ENCODE measurements at regions not wholly inside any gene's neighbourhood (a gene's known extent, or its start where the extent isn't known, plus 50 kb on each side); places are given as distances from the start of the nearest gene placed in this dataset.
"Not testable (repeated sequence)": the region's sequence is repeated elsewhere in the genome, so short reads cannot be mapped to it uniquely, and the experiment has no call there.

GRCh38 chrX:104459796-104460195 lies 106.2 kb upstream of the IL1RAPL2 start:
- H3K4me2 ChIP-seq, result no peak overlapping the region
- TF ChIP-seq, protein P1, sequence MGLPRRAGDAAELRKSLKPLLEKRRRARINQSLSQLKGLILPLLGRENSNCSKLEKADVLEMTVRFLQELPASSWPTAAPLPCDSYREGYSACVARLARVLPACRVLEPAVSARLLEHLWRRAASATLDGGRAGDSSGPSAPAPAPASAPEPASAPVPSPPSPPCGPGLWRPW (IDR thresholded peaks at IDR 0.05), result no peak
- TF ChIP-seq GATA3 (IDR thresholded peaks at IDR 0.05; ENCODE audit: borderline replicate concordance) (no peak), EHF (CRISPR knock-in tag; IDR thresholded peaks at IDR 0.05) (no peak), HOXB13 (CRISPR knock-in tag; IDR thresholded peaks at IDR 0.05; ENCODE audit: low read depth) (no peak), NPAS2 (CRISPR knock-in tag; IDR thresholded peaks at IDR 0.05; ENCODE audit: borderline replicate concordance) (no peak), CBX2 (IDR thresholded peaks at IDR 0.05; ENCODE audit: borderline replicate concordance, low read depth) (no peak), EP300 (IDR thresholded peaks at IDR 0.05) (no peak), MAX (IDR thresholded peaks at IDR 0.05) (no peak), SREBF2 (IDR thresholded peaks at IDR 0.05) (no peak), FOSB (CRISPR knock-in tag; IDR thresholded peaks at IDR 0.05) (no peak), ZSCAN20 (CRISPR knock-in tag; IDR thresholded peaks at IDR 0.05) (no peak)
- TF ChIP-seq, protein P2, sequence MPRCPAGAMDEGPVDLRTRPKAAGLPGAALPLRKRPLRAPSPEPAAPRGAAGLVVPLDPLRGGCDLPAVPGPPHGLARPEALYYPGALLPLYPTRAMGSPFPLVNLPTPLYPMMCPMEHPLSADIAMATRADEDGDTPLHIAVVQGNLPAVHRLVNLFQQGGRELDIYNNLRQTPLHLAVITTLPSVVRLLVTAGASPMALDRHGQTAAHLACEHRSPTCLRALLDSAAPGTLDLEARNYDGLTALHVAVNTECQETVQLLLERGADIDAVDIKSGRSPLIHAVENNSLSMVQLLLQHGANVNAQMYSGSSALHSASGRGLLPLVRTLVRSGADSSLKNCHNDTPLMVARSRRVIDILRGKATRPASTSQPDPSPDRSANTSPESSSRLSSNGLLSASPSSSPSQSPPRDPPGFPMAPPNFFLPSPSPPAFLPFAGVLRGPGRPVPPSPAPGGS (IDR thresholded peaks at IDR 0.05), result no peak
- no peak overlapping the region for H3K4me3 ChIP-seq
- no peaks in the 10 kb centered on the region for H3K9me3 ChIP-seq
- FAIRE-seq (peak; percentile 70), DNase-seq (ENCODE audit: low read depth in 1 of 2, low spot score in 1 of 2) (no peak), ATAC-seq (no peak)
- CTCF ChIA-PET, result no interaction called here
- WGBS (ENCODE audit: missing lambda C conversion rate), result 39% methylated on average over 4 of the region's 4 CpGs
- no peaks in the 10 kb centered on the region for H3K4me1 ChIP-seq
- H3K27ac ChIP-seq, result no peak overlapping the region
- POLR2A ChIA-PET, result no interaction called here

- H3K4me2 ChIP-seq; POLR2A ChIA-PET; H3K4me1 ChIP-seq; CTCF ChIA-PET; DNase-seq (ENCODE audit: low read depth in 1 of 2, low spot score in 1 of 2); FAIRE-seq; H3K4me3 ChIP-seq; H3K27ac ChIP-seq; ATAC-seq; H3K9me3 ChIP-seq: not testable (repeated sequence)
- WGBS (ENCODE audit: missing lambda C conversion rate), result 14% methylated on average over 2 of the region's 2 CpGs
Measured at GRCh38 chrX:104457130-104457529, 108.9 kb upstream of the IL1RAPL2 start.

- H3K4me3 ChIP-seq, result no peak overlapping the region
- no peak overlapping the region for H3K27ac ChIP-seq
- no peak for FAIRE-seq
- ATAC-seq, result no peak
- ChIA-PET POLR2A (interaction anchor here (0.6 kb wide), 1 partner anchor 158 kb away, joined by 3 read pairs; no protein-coding TSS in a partner anchor), CTCF (interaction anchor here (0.6 to 0.7 kb wide), 2 partner anchors 480 to 594 kb away, joined by 3 to 5 read pairs; no protein-coding TSS in a partner anchor)
- no peaks in the 10 kb centered on the region for H3K9me3 ChIP-seq
- no peaks in the 10 kb centered on the region for H3K4me1 ChIP-seq
- TF ChIP-seq FOXS1 (CRISPR knock-in tag; IDR thresholded peaks at IDR 0.05) (no peak), SMC3 (IDR thresholded peaks at IDR 0.05) (no peak), ZC3H11A (IDR thresholded peaks at IDR 0.05) (peak; percentile 62)
- no peak for DNase-seq (ENCODE audit: low read depth in 1 of 2, low spot score in 1 of 2)
- no peak overlapping the region for H3K4me2 ChIP-seq
- 0% methylated on average over 1 of the region's 1 CpG for WGBS (ENCODE audit: missing lambda C conversion rate)
Measured at GRCh38 chrX:104450316-104450715, 115.7 kb upstream of the IL1RAPL2 start.

DNA sequence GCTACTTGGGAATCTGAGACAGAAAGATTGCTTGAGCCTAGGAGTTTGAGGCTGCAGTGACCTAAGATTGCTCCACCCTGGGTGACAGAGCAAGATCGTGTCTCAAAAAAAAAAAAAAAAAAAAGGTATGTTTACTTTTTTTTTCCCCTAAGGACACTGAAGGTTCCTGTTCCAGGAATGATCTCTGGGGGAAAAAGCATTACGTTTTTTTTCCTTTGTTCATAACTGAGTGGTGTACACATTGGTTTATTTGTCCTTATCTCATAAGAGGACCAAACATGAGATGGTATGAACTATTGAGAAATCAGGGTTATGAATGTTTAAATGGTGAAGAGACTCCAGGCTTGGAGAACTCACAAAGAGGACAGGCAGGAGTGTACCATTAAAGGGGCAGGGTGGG lies 120.4 kb upstream of the IL1RAPL2 start:
- 0% methylated on average over 2 of the region's 2 CpGs for WGBS (ENCODE audit: missing lambda C conversion rate)
- no peak for DNase-seq (ENCODE audit: low read depth in 1 of 2, low spot score in 1 of 2)
- no peak overlapping the region for H3K4me3 ChIP-seq
- H3K4me1 ChIP-seq, result no peaks in the 10 kb centered on the region
- TF ChIP-seq FOSB (CRISPR knock-in tag; IDR thresholded peaks at IDR 0.05) (no peak), MAX (IDR thresholded peaks at IDR 0.05) (no peak), CHD4 (IDR thresholded peaks at IDR 0.05; ENCODE audit: borderline replicate concordance) (no peak), CBX8 (IDR thresholded peaks at IDR 0.05) (no peak), JUNB (IDR thresholded peaks at IDR 0.05) (no peak), CHD2 (IDR thresholded peaks at IDR 0.05; ENCODE audit: low read length, partially characterized antibody) (no peak)
- ATAC-seq, result no peak
- ChIA-PET POLR2A (no interaction called here), CTCF (no interaction called here)
- H3K9me3 ChIP-seq, result no peaks in the 10 kb centered on the region
- H3K27ac ChIP-seq, result no peak overlapping the region
- no peak for FAIRE-seq
- H3K4me2 ChIP-seq, result no peak overlapping the region

All from A549 (cell line).